HepG2 (cell line): ENCODE measurements at regions not wholly inside any gene's neighbourhood (a gene's known extent, or its start where the extent isn't known, plus 50 kb on each side); places are given as distances from the start of the nearest gene placed in this dataset.

ENCODE experiments used
- ATAC-seq: fragments of 200-7000 bp; cut with Tn5 transposase; 3 replicates; pipeline ENCODE4 v1.9.1; 2020; ENCODE audit warnings: mild to moderate bottlenecking, moderate library complexity
- BruUV-seq: library from RNA; stranded (reverse); fragments of 400-500 nt; replicated peaks from 2 replicates; lab custom pipeline; 2021; lab: Mats Ljungman, UMichigan
- CTCF ChIA-PET: fragments of 300-600 bp; formaldehyde crosslinking; extraction: SDS; loops from one replicate; lab custom pipeline; 2021; ENCODE audit warnings: low total read pairs, inconsistent platforms, low intra/inter-chr PET ratio; lab: Yijun Ruan, JAX
- POLR2A ChIA-PET: fragments of 350-600 bp; sonication (Branson Sonifier 250); formaldehyde crosslinking; loops from one replicate; lab custom pipeline; 2020; ENCODE audit warnings: antibody characterized with exemption, inconsistent platforms; lab: Yijun Ruan, JAX
- DNase-seq: peaks from one replicate; pipeline ENCODE4 v3.0.0-alpha.2; 2015; ENCODE audit warnings: low spot score
- FAIRE-seq: peaks from 3 replicates; lab custom pipeline; 2011; peaks lifted over from hg19 to GRCh38; lab: Jason Lieb, UNC
- H2AFZ ChIP-seq: one replicate; pipeline ENCODE4 v1.6.1; 2011; ENCODE audit warnings: low read length, inconsistent platforms
- H3K27ac ChIP-seq: fragments of 300-600 bp; 3 replicates; pipeline ENCODE4 v1.8.0; 2011; ENCODE audit warnings: mixed run types, mild to moderate bottlenecking, mixed read lengths, low read length, inconsistent platforms; ENCODE audit not compliant: insufficient read depth; ENCODE audit errors: extremely low read length
- H3K27me3 ChIP-seq, 2 experiments: fragments of 200-600 bp in 1 of 2; 2 replicates in 1 of 2; 3 replicates in 1 of 2; pipeline versions ENCODE4 v1.6.0 to v1.8.0; 2011; ENCODE audit warnings: low read length in 2 of 2, mild to moderate bottlenecking in 2 of 2, moderate library complexity in 2 of 2, inconsistent platforms in 1 of 2; ENCODE audit not compliant: insufficient read depth in 2 of 2, control insufficient read depth in 1 of 2
- H3K36me3 ChIP-seq, 2 experiments: fragments of 200-600 bp in 1 of 2; replicated peaks in 1 of 2; 2 replicates in 1 of 2; 3 replicates in 1 of 2; pipeline versions ENCODE4 v1.5.1 to v1.8.0; 2011; ENCODE audit warnings: low read length in 2 of 2, inconsistent platforms in 1 of 2; ENCODE audit not compliant: insufficient read depth in 2 of 2, control insufficient read depth in 1 of 2
- H3K4me1 ChIP-seq: 2 replicates; pipeline ENCODE4 v1.5.1; 2012; ENCODE audit warnings: low read length, inconsistent platforms; ENCODE audit not compliant: insufficient read depth
- H3K4me2 ChIP-seq: 2 replicates; pipeline ENCODE4 v1.6.0; 2011; ENCODE audit warnings: low read depth, low read length, inconsistent platforms
- H3K4me3 ChIP-seq, 3 experiments: fragments of 200-600 bp in 1 of 3; sonication (generic), shearing (Covaris generic) in 1 of 3; replicated peaks in 1 of 3; 2 replicates each; pipeline ENCODE4 v1.5.1; 2011 to 2016; ENCODE audit warnings: low read length in 3 of 3, inconsistent platforms in 2 of 3, low read depth in 2 of 3, mild to moderate bottlenecking in 2 of 3, control low read depth in 1 of 3, mixed read lengths in 1 of 3; ENCODE audit not compliant: insufficient read depth in 1 of 3
- H3K79me2 ChIP-seq: one replicate; pipeline ENCODE4 v1.6.1; 2011; ENCODE audit warnings: low read length, inconsistent platforms; ENCODE audit not compliant: insufficient read depth
- H3K9ac ChIP-seq: 2 replicates; pipeline ENCODE4 v1.6.0; 2011; ENCODE audit warnings: mild to moderate bottlenecking, low read depth, low read length, inconsistent platforms; ENCODE audit not compliant: insufficient read depth
- H3K9me3 ChIP-seq: 2 replicates; pipeline ENCODE4 v1.5.1; 2012; ENCODE audit warnings: mild to moderate bottlenecking, low read length
- H4K20me1 ChIP-seq: 2 replicates; pipeline ENCODE4 v1.6.0; 2011; ENCODE audit warnings: inconsistent platforms, mild to moderate bottlenecking, low read length, moderate library complexity; ENCODE audit not compliant: insufficient read depth
- BCL6 ChIP-seq: IDR thresholded peaks from 2 replicates; pipeline ENCODE4 v1.6.1; 2016; ENCODE audit warnings: missing genetic modification reagents, missing compliant biosample characterization
- MAFK ChIP-seq, 2 experiments: IDR thresholded peaks in 1 of 2; conservative IDR thresholded peaks in 1 of 2; 2 replicates each; pipeline ENCODE4 v1.6.1; 2011; ENCODE audit warnings: improper control_type of control experiment in 2 of 2, low read length in 2 of 2
- PITX1 ChIP-seq: sonication (generic); formaldehyde crosslinking; IDR thresholded peaks from 2 replicates; pipeline ENCODE4 v1.5.1; 2020; ENCODE audit warnings: mild to moderate bottlenecking, missing genetic modification reagents
- RAD51 ChIP-seq: fragments of 450-650 bp; IDR thresholded peaks from 2 replicates; pipeline ENCODE4 v1.6.1; 2016; ENCODE audit warnings: borderline replicate concordance
- RFXANK ChIP-seq: IDR thresholded peaks from 2 replicates; pipeline ENCODE4 v1.6.1; 2016
- SRSF1 ChIP-seq: fragments of 200-400 bp; formaldehyde crosslinking; optimal IDR thresholded peaks from 2 replicates; pipeline ENCODE3; 2017; ENCODE audit warnings: mild to moderate bottlenecking, low read depth, low read length, moderate library complexity
- TOPORS ChIP-seq: sonication (generic); formaldehyde crosslinking; IDR thresholded peaks from 2 replicates; pipeline ENCODE4 v1.8.0; 2023; ENCODE audit warnings: mild to moderate bottlenecking, missing genetic modification reagents
- ZHX1 ChIP-seq: sonication (generic); formaldehyde crosslinking; IDR thresholded peaks from 2 replicates; pipeline ENCODE4 v1.8.1; 2022; ENCODE audit warnings: low read depth, mild to moderate bottlenecking, missing genetic modification reagents
- ZNF709 ChIP-seq: sonication (generic); formaldehyde crosslinking; IDR thresholded peaks from 2 replicates; pipeline ENCODE4 v1.5.0; 2020; ENCODE audit warnings: mild to moderate bottlenecking, missing genetic modification reagents
- WGBS: methylation state at CpG from one replicate; pipeline ENCODE4 v1.1.6; 2017; ENCODE audit warnings: low lambda C conversion rate; 5-methylcytosine and 5-hydroxymethylcytosine counted together
- in situ Hi-C: cut with HindIII; loops from 2 replicates; pipeline ENCODE4 v1.10.0; 2017; ENCODE audit warnings: low pct_unique_long_range_greater_than_20kb; ENCODE audit not compliant: extremely low pct_ligation_motif_present
- intact Hi-C: fragments of 100-400 bp; cut with micrococcal nuclease; formaldehyde crosslinking; loops from one replicate; pipeline ENCODE4 v1.10.0; 2022; ENCODE audit not compliant: unreplicated experiment
- TF ChIP-seq, protein P1 (sequence below): sonication (generic); formaldehyde crosslinking; IDR thresholded peaks from 2 replicates; pipeline ENCODE4 v1.8.0; 2022; ENCODE audit warnings: mild to moderate bottlenecking, missing genetic modification reagents
- TF ChIP-seq, protein P2 (sequence below): sonication (generic); formaldehyde crosslinking; IDR thresholded peaks from 2 replicates; pipeline ENCODE4 v1.4.0; 2020; ENCODE audit warnings: missing genetic modification reagents
- TF ChIP-seq, protein P3 (sequence below): sonication (generic); formaldehyde crosslinking; IDR thresholded peaks from 2 replicates; pipeline ENCODE4 v1.9.0; 2021; ENCODE audit warnings: missing genetic modification reagents, borderline replicate concordance

- Histone ChIP-seq H2AFZ (no peak overlapping the region), H3K9ac (no peak overlapping the region), H3K4me2 (no peak overlapping the region), H3K27me3 (no peaks in the 10 kb centered on the region), H3K4me3 (no peak overlapping the region), H3K27ac (no peak overlapping the region), H3K36me3 (no peaks in the 10 kb centered on the region), H3K4me1 (no peaks in the 10 kb centered on the region), H3K9me3 (peaks cover 4% of the 10 kb centered on the region; the same call in 1 of the 2 replicates), H4K20me1 (no peaks in the 10 kb centered on the region), H3K79me2 (no peaks in the 10 kb centered on the region)
- in situ Hi-C loops (no loop called here), intact Hi-C loops (no loop called here)
- ChIA-PET POLR2A (no interaction called here), CTCF (no interaction called here)
- TF ChIP-seq MAFK (conservative IDR thresholded peaks at IDR 0.05 in 1 of 2, IDR thresholded peaks at IDR 0.05 in 1 of 2; ENCODE audit: low read length in 2 of 2) (peak; percentile 50 to 52; a peak in 2 of 4 replicates), SRSF1 (no peak)
- ATAC-seq, result no peak
- no TSS peak for BruUV-seq
- no peak for FAIRE-seq
- DNase-seq, result no peak
Measured at GRCh38 chr2:147242445-147242844, 602.4 kb upstream of the ACVR2A start.

DNA sequence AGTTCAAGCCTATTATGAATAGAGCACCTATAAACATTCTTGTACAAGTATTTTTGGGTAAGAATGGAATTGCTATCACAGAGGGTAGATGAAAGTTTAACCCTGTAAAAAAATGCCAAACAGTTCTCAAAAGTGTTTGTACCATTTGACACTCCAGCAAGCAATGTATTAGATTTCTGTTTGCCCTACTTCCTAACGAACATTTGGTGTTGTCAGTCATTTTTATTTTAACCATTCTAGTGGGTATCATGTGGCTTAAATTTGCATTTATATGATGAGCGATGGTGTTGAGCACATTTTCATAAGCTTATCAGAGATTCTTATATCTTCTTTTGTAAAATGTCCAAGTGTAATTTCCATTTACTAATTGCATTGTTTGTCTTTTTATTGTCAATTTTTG, 608.2 kb upstream of the ACVR2A start:
- Histone ChIP-seq H3K9me3 (peaks cover 1% of the 10 kb centered on the region), H3K4me2 (no peak overlapping the region), H3K36me3 (no peaks in the 10 kb centered on the region), H3K79me2 (no peaks in the 10 kb centered on the region), H3K4me3 (no peak overlapping the region), H4K20me1 (no peaks in the 10 kb centered on the region), H2AFZ (no peak overlapping the region), H3K27ac (no peak overlapping the region), H3K27me3 (no peaks in the 10 kb centered on the region), H3K4me1 (no peaks in the 10 kb centered on the region), H3K9ac (no peak overlapping the region)
- 1% methylated on average over 2 of the region's 2 CpGs for WGBS
- CTCF ChIA-PET, result no interaction called here
- POLR2A ChIA-PET, result no interaction called here
- in situ Hi-C loops, result no loop called here
- BruUV-seq, result no TSS peak
- FAIRE-seq, result no peak
- DNase-seq, result no peak
- intact Hi-C loops, result loop anchor here (5.0 kb wide), 1 partner anchor 449 kb away; no protein-coding TSS in a partner anchor
- ATAC-seq, result no peak
- no peak for TF ChIP-seq RFXANK
- TF ChIP-seq, protein P1, sequence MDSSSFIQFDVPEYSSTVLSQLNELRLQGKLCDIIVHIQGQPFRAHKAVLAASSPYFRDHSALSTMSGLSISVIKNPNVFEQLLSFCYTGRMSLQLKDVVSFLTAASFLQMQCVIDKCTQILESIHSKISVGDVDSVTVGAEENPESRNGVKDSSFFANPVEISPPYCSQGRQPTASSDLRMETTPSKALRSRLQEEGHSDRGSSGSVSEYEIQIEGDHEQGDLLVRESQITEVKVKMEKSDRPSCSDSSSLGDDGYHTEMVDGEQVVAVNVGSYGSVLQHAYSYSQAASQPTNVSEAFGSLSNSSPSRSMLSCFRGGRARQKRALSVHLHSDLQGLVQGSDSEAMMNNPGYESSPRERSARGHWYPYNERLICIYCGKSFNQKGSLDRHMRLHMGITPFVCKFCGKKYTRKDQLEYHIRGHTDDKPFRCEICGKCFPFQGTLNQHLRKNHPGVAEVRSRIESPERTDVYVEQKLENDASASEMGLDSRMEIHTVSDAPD (CRISPR knock-in tag), result no peak
- no peak for TF ChIP-seq PITX1 (CRISPR knock-in tag)
- TF ChIP-seq BCL6 (CRISPR knock-in tag), result no peak
- TF ChIP-seq, protein P2, sequence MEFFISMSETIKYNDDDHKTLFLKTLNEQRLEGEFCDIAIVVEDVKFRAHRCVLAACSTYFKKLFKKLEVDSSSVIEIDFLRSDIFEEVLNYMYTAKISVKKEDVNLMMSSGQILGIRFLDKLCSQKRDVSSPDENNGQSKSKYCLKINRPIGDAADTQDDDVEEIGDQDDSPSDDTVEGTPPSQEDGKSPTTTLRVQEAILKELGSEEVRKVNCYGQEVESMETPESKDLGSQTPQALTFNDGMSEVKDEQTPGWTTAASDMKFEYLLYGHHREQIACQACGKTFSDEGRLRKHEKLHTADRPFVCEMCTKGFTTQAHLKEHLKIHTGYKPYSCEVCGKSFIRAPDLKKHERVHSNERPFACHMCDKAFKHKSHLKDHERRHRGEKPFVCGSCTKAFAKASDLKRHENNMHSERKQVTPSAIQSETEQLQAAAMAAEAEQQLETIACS (CRISPR knock-in tag), result no peak
- no peak for TF ChIP-seq ZHX1 (CRISPR knock-in tag)
- TF ChIP-seq RAD51, result no peak
- TF ChIP-seq TOPORS (CRISPR knock-in tag), result no peak
- TF ChIP-seq, protein P3, sequence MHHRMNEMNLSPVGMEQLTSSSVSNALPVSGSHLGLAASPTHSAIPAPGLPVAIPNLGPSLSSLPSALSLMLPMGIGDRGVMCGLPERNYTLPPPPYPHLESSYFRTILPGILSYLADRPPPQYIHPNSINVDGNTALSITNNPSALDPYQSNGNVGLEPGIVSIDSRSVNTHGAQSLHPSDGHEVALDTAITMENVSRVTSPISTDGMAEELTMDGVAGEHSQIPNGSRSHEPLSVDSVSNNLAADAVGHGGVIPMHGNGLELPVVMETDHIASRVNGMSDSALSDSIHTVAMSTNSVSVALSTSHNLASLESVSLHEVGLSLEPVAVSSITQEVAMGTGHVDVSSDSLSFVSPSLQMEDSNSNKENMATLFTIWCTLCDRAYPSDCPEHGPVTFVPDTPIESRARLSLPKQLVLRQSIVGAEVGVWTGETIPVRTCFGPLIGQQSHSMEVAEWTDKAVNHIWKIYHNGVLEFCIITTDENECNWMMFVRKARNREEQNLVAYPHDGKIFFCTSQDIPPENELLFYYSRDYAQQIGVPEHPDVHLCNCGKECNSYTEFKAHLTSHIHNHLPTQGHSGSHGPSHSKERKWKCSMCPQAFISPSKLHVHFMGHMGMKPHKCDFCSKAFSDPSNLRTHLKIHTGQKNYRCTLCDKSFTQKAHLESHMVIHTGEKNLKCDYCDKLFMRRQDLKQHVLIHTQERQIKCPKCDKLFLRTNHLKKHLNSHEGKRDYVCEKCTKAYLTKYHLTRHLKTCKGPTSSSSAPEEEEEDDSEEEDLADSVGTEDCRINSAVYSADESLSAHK, result no peak
- TF ChIP-seq ZNF709 (CRISPR knock-in tag), result no peak
